Tibial artery (tissue), 4 donors: ENCODE measurements at regions not wholly inside any gene's neighbourhood (a gene's known extent, or its start where the extent isn't known, plus 50 kb on each side); places are given as distances from the start of the nearest gene placed in this dataset.

ENCODE experiments used
- DNase-seq, 2 donors: peaks; one replicate each; pipeline ENCODE4 v3.0.0-alpha.2; 2019
- H3K27ac ChIP-seq, 2 donors: fragments of 200-600 bp; sonication (generic) in 1 of 2; 1 replicate in 1 of 2; 2 replicates in 1 of 2; pipeline ENCODE4 v1.5.1; 2018 to 2019; ENCODE audit warnings: mild to moderate bottlenecking in 1 of 2
- H3K27me3 ChIP-seq, 2 donors: fragments of 200-600 bp; sonication (generic) in 1 of 2; one replicate each; pipeline versions ENCODE4 v1.5.1 to v1.6.0; 2016 to 2019
- H3K36me3 ChIP-seq, 3 donors: fragments of 200-600 bp; sonication (generic) in 2 of 3; one replicate each; pipeline ENCODE4 v1.5.1; 2016 to 2019; ENCODE audit warnings: mild to moderate bottlenecking in 2 of 3
- H3K4me1 ChIP-seq, 4 donors: fragments of 200-600 bp; sonication (generic) in 2 of 4; 1 replicate in 3 of 4; 2 replicates in 1 of 4; pipeline ENCODE4 v1.5.1; 2016 to 2019
- H3K4me3 ChIP-seq, 2 donors: fragments of 200-600 bp; sonication (generic) in 1 of 2; 1 replicate in 1 of 2; 2 replicates in 1 of 2; pipeline ENCODE4 v1.5.1; 2018 to 2019; ENCODE audit warnings: mild to moderate bottlenecking in 2 of 2
- H3K9me3 ChIP-seq, 3 donors: fragments of 200-600 bp; sonication (generic) in 1 of 3; one replicate each; pipeline ENCODE4 v1.5.1; 2016 to 2019
- intact Hi-C: fragments of 100-400 bp; cut with DNase I; formaldehyde crosslinking; loops from one replicate; pipeline ENCODE4 v1.15.0; 2023; ENCODE audit warnings: low total_unique reads
- TF ChIP-seq, protein P1 (sequence below), 2 experiments: fragments of 200-600 bp in 1 of 2; fragments of 450-650 bp in 1 of 2; IDR thresholded peaks; one replicate each; pipeline ENCODE4 v1.5.1; 2017 to 2019; ENCODE audit warnings: antibody characterized with exemption in 2 of 2, mild to moderate bottlenecking in 1 of 2, moderate library complexity in 1 of 2

DNA sequence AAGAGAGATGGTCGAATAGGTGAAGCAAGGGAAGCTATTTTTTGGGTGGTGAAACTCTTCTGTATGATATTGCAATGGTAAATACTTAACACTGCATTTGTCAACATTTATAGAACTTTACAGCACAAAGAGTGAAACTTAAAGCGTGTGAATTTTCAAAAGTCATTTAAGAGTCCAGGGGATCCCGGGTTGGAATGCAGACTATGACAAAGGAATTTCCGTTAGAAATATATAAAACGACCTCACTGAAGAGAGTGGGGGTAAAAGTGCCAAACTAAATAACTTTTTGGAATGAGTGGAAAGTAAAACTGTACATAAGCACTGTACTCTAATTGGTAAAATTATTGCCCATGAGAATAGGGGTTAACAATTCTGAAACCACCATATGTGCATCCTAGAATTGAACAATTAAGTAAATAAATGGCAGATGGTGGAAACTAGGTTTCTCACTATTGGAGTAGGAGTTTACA lies 191.0 kb upstream of the FN1 start:
- TF ChIP-seq, protein P1, sequence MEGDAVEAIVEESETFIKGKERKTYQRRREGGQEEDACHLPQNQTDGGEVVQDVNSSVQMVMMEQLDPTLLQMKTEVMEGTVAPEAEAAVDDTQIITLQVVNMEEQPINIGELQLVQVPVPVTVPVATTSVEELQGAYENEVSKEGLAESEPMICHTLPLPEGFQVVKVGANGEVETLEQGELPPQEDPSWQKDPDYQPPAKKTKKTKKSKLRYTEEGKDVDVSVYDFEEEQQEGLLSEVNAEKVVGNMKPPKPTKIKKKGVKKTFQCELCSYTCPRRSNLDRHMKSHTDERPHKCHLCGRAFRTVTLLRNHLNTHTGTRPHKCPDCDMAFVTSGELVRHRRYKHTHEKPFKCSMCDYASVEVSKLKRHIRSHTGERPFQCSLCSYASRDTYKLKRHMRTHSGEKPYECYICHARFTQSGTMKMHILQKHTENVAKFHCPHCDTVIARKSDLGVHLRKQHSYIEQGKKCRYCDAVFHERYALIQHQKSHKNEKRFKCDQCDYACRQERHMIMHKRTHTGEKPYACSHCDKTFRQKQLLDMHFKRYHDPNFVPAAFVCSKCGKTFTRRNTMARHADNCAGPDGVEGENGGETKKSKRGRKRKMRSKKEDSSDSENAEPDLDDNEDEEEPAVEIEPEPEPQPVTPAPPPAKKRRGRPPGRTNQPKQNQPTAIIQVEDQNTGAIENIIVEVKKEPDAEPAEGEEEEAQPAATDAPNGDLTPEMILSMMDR (IDR thresholded peaks at IDR 0.05) = no peak
- H3K4me3 ChIP-seq = no peak overlapping the region
- no peak for DNase-seq

DNA sequence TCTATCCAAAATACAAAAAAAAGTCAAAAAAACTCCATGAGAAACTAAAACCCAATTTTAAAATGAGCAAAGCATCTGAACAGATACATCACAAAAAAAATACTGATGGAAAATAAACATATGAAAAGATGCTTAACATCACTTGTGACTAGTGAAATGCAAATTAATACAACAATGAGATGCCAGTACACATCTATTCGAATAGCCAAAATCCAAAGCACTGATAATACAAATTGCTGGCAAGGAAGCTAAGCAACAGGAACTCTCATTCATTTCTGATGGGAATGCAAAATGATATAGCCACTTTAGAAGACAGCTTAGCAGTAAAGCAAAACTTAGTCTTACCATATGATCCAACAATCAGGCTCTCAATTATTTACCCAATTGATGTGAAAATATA lies 190.2 kb upstream of the FN1 start:
- peak overlapping the region; percentile 72 to 79 for H3K27ac ChIP-seq

More for the DNA sequence above, 191.0 kb upstream of the FN1 start:
- Histone ChIP-seq H3K36me3 (no peaks in the 10 kb centered on the region), H3K9me3 (peaks cover 0 to 5% (median 0%) of the 10 kb centered on the region in 3 donors), H3K4me1 (peaks cover 0 to 55% (median 10%) of the 10 kb centered on the region in 4 donors), H3K27ac (no peak overlapping the region), H3K27me3 (no peaks in the 10 kb centered on the region)
- intact Hi-C loops = no loop called here

DNA sequence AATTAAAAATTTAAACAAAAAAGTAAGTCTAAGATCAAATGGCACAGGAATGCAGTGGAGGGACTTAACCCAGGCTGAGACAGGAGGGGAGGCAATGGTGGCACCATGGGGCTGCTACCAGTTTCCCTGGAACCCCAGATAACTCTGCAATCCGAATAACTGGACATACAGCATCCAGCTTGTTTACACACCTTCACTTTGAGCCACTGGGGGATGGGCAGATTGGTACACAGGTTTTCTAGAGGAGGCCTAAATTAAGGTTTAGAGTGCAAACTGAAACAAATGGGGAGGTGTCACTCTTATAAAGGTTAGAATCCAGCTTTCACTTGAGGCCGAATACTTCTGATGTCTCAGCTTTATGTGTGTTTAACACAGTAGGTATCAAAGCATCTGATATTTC lies 189.3 kb upstream of the FN1 start:
- H3K27me3 ChIP-seq = no peaks in the 10 kb centered on the region
- H3K36me3 ChIP-seq = no peaks in the 10 kb centered on the region
- no peak for DNase-seq
- TF ChIP-seq, protein P1 (IDR thresholded peaks at IDR 0.05) = no peak
- H3K4me1 ChIP-seq = peaks cover 0 to 66% (median 10%) of the 10 kb centered on the region in 4 donors
- peak overlapping the region; percentile 72 to 79 for H3K27ac ChIP-seq
- no peak overlapping the region for H3K4me3 ChIP-seq
- no peaks in the 10 kb centered on the region for H3K9me3 ChIP-seq
- intact Hi-C loops = no loop called here

More for the DNA sequence above, 190.2 kb upstream of the FN1 start:
- no peak overlapping the region for H3K4me3 ChIP-seq
- no peaks in the 10 kb centered on the region for H3K36me3 ChIP-seq
- no peak for DNase-seq
- intact Hi-C loops = no loop called here
- H3K9me3 ChIP-seq = peaks cover 0 to 5% (median 0%) of the 10 kb centered on the region in 3 donors
- H3K27me3 ChIP-seq = no peaks in the 10 kb centered on the region
- peaks cover 0 to 62% (median 10%) of the 10 kb centered on the region in 4 donors for H3K4me1 ChIP-seq
- TF ChIP-seq, protein P1 (IDR thresholded peaks at IDR 0.05) = no peak

DNA sequence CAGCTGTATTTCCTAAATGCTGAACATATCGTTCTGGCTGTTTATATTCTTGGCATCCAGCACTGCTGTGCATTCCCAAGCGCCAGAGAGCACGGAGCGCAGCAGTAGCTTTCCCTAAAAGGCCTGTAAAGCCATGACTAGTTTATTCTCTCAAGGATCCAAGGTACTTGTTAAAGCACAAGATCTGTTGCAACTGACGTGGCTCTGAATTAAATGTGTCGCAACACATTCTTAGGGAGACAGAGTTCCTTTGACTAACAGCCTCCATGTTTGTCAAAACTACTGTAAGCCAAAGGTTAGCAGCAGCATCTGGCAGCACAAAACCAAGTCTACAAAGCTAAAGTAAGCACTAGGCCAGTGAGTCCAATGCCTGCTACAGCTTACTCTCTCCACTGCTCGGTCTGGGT lies 188.6 kb upstream of the FN1 start:
- peak; percentile 82 to 83 for DNase-seq

DNA sequence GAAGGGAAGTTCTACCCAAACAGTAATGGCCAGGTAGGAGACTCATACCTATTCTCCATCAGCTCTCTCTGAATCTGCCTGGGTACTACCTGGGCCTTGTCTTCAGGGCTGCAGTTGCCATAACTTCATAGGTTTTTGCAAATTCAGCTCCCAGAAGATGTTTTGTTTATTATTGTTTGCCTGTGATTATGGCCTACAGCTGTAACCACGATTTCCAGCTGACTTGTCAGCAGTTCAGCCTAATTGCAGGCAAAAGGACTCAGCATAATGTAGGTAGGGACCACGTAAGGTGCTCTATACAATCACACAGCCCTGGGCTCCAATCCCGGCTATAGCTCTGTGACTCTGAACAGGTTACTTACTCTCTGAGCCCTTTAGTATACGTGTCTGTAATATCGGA lies 187.0 kb upstream of the FN1 start:
- intact Hi-C loops = no loop called here
- H3K4me1 ChIP-seq = peaks cover 0 to 79% (median 15%) of the 10 kb centered on the region in 4 donors
- no peaks in the 10 kb centered on the region for H3K27me3 ChIP-seq
- no peak for DNase-seq
- H3K27ac ChIP-seq = peak overlapping the region; percentile 72 to 79
- no peaks in the 10 kb centered on the region for H3K36me3 ChIP-seq
- TF ChIP-seq, protein P1 (IDR thresholded peaks at IDR 0.05) = no peak
- H3K9me3 ChIP-seq = no peaks in the 10 kb centered on the region
- H3K4me3 ChIP-seq = no peak overlapping the region

More for the DNA sequence above, 188.6 kb upstream of the FN1 start:
- Histone ChIP-seq H3K9me3 (no peaks in the 10 kb centered on the region), H3K4me1 (peaks cover 0 to 71% (median 12%) of the 10 kb centered on the region in 4 donors), H3K27me3 (no peaks in the 10 kb centered on the region), H3K27ac (peak overlapping the region; percentile 72 to 79), H3K36me3 (no peaks in the 10 kb centered on the region), H3K4me3 (no peak overlapping the region)
- TF ChIP-seq, protein P1 (IDR thresholded peaks at IDR 0.05) = no peak
- intact Hi-C loops = no loop called here

DNA sequence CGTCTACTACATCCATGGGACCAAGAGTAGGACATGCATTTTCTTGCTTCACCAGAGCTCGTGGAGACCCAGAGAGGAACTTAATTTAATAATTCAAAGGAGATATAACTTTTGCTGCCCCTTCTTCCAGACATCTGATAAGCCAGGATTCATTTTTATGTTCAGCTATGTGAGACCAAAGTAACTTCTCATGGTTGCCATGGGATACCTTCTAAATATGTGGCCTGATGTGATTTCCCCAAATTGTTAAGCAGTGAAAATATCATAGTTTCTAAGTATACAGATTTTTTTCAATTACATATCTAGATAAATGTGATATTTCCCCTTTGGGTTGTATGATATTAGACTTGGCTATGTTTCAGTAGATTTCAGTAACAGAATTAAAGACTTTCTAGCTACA lies 185.5 kb upstream of the FN1 start:
- no peaks in the 10 kb centered on the region for H3K27me3 ChIP-seq
- no peaks in the 10 kb centered on the region for H3K36me3 ChIP-seq
- H3K4me1 ChIP-seq = peaks cover 0 to 67% (median 11%) of the 10 kb centered on the region in 4 donors
- H3K4me3 ChIP-seq = no peak overlapping the region
- peak overlapping the region; percentile 15 to 79 for H3K27ac ChIP-seq
- DNase-seq = no peak
- TF ChIP-seq, protein P1 (IDR thresholded peaks at IDR 0.05) = no peak
- no peaks in the 10 kb centered on the region for H3K9me3 ChIP-seq
- intact Hi-C loops = no loop called here
